ENCODE measurements at regions not wholly inside any gene's neighbourhood (a gene's known extent, or its start where the extent isn't known, plus 50 kb on each side); places are given as distances from the start of the nearest gene placed in this dataset.
"Not testable (repeated sequence)": the region's sequence is repeated elsewhere in the genome, so short reads cannot be mapped to it uniquely, and the experiment has no call there.

DNA sequence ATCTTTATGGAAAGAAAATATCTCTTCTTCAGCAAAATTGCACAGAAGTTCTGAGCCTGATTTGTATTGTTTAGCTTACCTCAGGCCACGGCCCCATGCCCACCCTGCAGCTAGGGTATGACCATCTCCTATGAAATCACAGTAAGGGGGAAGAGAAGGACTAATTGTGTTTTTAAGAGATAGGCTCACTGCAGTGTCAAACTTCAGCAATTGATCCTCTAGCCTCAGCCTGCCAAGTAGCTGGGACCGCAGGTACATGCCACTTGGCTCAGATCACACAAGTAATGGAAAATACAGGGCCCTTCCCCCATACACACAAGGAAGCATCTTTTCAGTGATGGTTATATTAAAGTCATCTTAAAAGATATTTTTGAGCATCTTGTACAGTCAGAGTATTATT is 60.0 kb downstream of the DMAC1 start:
- Mint-ChIP-seq H3K4me3 (no peak overlapping the region), H3K36me3 (ENCODE audit: low read depth) (no peaks in the 10 kb centered on the region), H3K27ac (no peak overlapping the region), H3K9me3 (no peaks in the 10 kb centered on the region), H3K27me3 (no peaks in the 10 kb centered on the region), H3K4me1 (ENCODE audit: low read depth) (no peaks in the 10 kb centered on the region)
- intact Hi-C loops (cut with micrococcal nuclease): no loop called here

DNA sequence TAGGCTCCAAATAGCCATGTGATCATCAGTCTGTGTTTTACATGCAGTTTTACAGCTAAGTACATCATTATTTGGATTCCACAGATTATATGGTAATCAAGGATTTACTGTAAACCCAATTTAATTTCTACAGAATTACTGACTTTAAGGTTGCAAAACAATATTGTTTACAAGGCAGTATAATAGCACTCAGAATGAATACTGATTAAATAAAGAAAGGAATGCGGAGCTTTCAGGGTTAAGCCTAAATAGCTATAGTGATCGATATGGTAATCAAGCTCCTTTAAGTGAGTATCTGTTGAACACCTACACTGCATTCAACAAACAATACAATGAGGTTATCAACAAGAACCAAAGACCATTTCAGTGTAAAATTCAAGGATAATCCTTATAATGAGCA is 64.3 kb downstream of the DMAC1 start:
- Mint-ChIP-seq H3K4me3 (no peak overlapping the region), H3K4me1 (ENCODE audit: low read depth) (no peaks in the 10 kb centered on the region), H3K9me3 (no peaks in the 10 kb centered on the region), H3K27ac (no peak overlapping the region), H3K27me3 (no peaks in the 10 kb centered on the region), H3K36me3 (ENCODE audit: low read depth) (no peaks in the 10 kb centered on the region)
- intact Hi-C loops (cut with micrococcal nuclease): no loop called here

DNA sequence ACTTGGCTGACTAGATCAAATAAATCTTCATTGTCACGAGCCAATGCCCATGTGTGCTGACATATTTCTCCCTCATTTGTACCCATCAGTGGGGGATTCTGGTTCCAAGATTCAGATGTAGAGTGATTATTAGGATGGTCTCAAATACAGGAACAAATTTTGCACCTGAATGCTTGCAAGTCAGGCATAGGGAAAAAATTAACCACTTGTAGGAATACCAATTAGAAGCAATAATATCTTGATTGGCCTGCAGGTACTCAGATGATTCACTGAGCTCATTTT is 69.5 kb downstream of the DMAC1 start:
- Mint-ChIP-seq H3K27me3 (no peaks in the 10 kb centered on the region), H3K36me3 (ENCODE audit: low read depth) (no peaks in the 10 kb centered on the region), H3K4me3 (no peak overlapping the region), H3K9me3 (no peaks in the 10 kb centered on the region), H3K27ac (no peak overlapping the region), H3K4me1 (ENCODE audit: low read depth) (no peaks in the 10 kb centered on the region)
- intact Hi-C loops (cut with micrococcal nuclease): no loop called here

DNA sequence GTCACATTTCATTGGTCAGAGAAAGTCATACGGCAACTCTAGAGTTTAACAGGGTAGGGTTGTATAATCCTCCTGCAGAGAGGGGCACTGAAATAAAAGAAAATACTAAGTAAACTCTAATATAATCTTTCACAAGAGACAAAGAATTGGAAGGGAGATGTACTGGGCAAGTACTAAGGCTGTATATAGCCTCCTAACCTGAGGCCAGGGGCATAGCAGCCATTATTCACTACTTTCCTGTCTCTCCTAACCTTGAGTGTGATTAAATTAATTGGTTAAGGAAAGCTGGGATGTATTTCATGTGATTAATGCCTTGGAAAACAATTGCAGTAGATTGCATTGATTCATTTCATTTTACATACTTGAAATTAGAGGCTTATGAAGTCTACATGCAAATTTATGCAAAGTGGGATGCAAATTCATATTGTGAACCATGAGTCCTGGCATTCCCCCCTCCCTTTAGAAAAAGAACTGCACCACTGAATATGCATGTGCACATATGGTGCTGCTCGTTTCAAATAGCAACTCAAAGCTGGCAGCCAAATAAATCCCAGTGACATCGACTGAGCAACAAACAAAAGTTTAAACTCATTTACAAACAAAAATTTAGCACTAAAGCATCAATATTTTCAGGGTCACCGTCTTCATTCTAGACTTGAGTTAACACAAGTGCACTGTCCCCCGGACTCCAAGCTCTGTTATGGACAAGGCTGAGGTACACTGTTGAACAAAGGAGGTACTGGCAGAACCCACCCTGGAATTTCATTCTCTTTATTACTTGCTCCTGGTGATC is 70.0 kb downstream of the DMAC1 start:
- intact Hi-C loops (cut with micrococcal nuclease): no loop called here
- H3K4me3 Mint-ChIP-seq: no peak overlapping the region
- no peaks in the 10 kb centered on the region for H3K4me1 Mint-ChIP-seq (ENCODE audit: low read depth)
- no peaks in the 10 kb centered on the region for H3K36me3 Mint-ChIP-seq (ENCODE audit: low read depth)
- H3K27me3 Mint-ChIP-seq: no peaks in the 10 kb centered on the region
- H3K9me3 Mint-ChIP-seq: no peaks in the 10 kb centered on the region
- no peak overlapping the region for H3K27ac Mint-ChIP-seq

- Mint-ChIP-seq H3K27ac (no peak overlapping the region), H3K27me3 (no peaks in the 10 kb centered on the region), H3K4me1 (ENCODE audit: low read depth) (no peaks in the 10 kb centered on the region), H3K4me3 (no peak overlapping the region), H3K9me3 (peaks cover 13% of the 10 kb centered on the region), H3K36me3 (ENCODE audit: low read depth) (no peaks in the 10 kb centered on the region)
- intact Hi-C loops (cut with micrococcal nuclease): no loop called here
Measured at GRCh38 chr9:7721291-7721690, 78.3 kb downstream of the DMAC1 start.

DNA sequence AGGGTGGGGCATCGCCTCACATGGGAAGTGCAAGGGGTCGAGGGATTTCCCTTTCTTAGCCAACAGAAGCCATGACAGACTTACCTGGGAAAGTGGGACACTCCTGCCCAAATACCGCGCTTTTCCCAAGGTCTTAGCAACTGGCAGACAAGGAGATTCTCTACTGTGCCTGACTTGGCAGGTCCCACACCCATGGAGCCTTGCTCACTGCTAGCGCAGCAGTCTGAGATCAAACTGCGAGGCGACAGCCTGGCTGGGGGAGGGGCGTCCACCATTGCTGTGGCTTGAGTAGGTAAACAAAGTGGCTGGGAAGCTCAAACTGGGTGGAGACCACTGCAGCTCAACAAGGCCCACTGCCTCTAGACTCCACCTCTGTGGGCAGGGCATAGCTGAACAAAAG is 86.5 kb downstream of the DMAC1 start:
- H3K36me3 Mint-ChIP-seq (ENCODE audit: low read depth); H3K27ac Mint-ChIP-seq; H3K27me3 Mint-ChIP-seq; intact Hi-C loops (cut with micrococcal nuclease); H3K4me1 Mint-ChIP-seq (ENCODE audit: low read depth); H3K4me3 Mint-ChIP-seq: not testable (repeated sequence)
- peaks cover 60% of the 10 kb centered on the region for H3K9me3 Mint-ChIP-seq

GRCh38 chr9:7710686-7711085 is 88.9 kb downstream of the DMAC1 start:
- intact Hi-C loops (cut with micrococcal nuclease): no loop called here
- Mint-ChIP-seq H3K4me1 (ENCODE audit: low read depth) (no peaks in the 10 kb centered on the region), H3K4me3 (no peak overlapping the region), H3K9me3 (peaks cover 41% of the 10 kb centered on the region), H3K27me3 (no peaks in the 10 kb centered on the region), H3K27ac (no peak overlapping the region), H3K36me3 (ENCODE audit: low read depth) (no peaks in the 10 kb centered on the region)

- Mint-ChIP-seq H3K4me3 (no peak overlapping the region), H3K4me1 (ENCODE audit: low read depth) (no peaks in the 10 kb centered on the region), H3K27ac (no peak overlapping the region), H3K27me3 (no peaks in the 10 kb centered on the region), H3K9me3 (peaks cover 23% of the 10 kb centered on the region), H3K36me3 (ENCODE audit: low read depth) (no peaks in the 10 kb centered on the region)
- intact Hi-C loops (cut with micrococcal nuclease): no loop called here
Measured at GRCh38 chr9:7707934-7708333, 91.6 kb downstream of the DMAC1 start.

GRCh38 chr9:7704543-7704942 is 95.0 kb downstream of the DMAC1 start:
- intact Hi-C loops (cut with micrococcal nuclease): no loop called here
- H3K27me3 Mint-ChIP-seq: no peaks in the 10 kb centered on the region
- no peak overlapping the region for H3K27ac Mint-ChIP-seq
- H3K4me3 Mint-ChIP-seq: no peak overlapping the region
- H3K9me3 Mint-ChIP-seq: peaks cover 21% of the 10 kb centered on the region
- no peaks in the 10 kb centered on the region for H3K4me1 Mint-ChIP-seq (ENCODE audit: low read depth)
- no peaks in the 10 kb centered on the region for H3K36me3 Mint-ChIP-seq (ENCODE audit: low read depth)

DNA sequence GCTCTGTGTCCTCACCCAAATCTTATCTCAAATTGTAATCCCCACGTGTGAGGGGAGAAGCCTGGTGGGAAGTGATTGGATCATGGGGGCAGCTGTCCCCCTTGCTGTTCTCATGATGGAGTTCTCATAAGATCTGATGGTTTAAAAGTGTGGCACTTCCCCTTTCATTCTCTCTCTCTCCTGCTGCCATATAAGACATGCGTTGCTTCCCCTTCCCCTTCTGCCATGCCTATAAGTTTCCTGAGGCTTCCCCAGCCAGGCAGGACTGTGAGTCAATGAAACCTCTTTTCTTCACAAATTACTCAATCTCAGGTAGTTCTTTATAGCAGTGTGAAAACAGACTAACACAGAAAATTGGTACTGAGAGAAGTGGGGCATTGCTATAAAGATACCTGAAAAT is 107.7 kb downstream of the DMAC1 start:
- Mint-ChIP-seq H3K9me3 (peaks cover 13% of the 10 kb centered on the region), H3K27ac (no peak overlapping the region), H3K27me3 (no peaks in the 10 kb centered on the region), H3K4me1 (ENCODE audit: low read depth) (no peaks in the 10 kb centered on the region), H3K4me3 (no peak overlapping the region), H3K36me3 (ENCODE audit: low read depth) (no peaks in the 10 kb centered on the region)
- intact Hi-C loops (cut with micrococcal nuclease): no loop called here

DNA sequence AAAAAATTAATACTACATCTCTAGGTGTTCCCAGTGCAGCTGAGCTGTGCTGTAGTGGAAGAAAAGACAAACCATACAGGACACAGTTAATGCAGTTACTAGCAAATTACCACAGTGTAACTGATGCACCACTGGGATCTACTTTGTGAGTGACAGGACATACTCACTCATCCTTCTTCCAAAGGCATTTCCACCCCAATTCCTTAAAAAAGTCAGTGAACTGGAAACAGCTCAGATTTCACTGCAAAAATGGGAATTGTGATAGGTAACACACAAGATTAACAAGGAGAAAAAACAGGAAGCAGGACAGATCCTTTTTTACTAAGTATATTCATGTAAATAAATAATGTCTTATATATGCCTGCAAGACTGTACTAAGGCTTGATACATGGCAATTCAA is 109.6 kb downstream of the DMAC1 start:
- Mint-ChIP-seq H3K27me3 (no peaks in the 10 kb centered on the region), H3K27ac (no peak overlapping the region), H3K36me3 (ENCODE audit: low read depth) (no peaks in the 10 kb centered on the region), H3K9me3 (peaks cover 13% of the 10 kb centered on the region), H3K4me1 (ENCODE audit: low read depth) (no peaks in the 10 kb centered on the region), H3K4me3 (no peak overlapping the region)
- intact Hi-C loops (cut with micrococcal nuclease): no loop called here

DNA sequence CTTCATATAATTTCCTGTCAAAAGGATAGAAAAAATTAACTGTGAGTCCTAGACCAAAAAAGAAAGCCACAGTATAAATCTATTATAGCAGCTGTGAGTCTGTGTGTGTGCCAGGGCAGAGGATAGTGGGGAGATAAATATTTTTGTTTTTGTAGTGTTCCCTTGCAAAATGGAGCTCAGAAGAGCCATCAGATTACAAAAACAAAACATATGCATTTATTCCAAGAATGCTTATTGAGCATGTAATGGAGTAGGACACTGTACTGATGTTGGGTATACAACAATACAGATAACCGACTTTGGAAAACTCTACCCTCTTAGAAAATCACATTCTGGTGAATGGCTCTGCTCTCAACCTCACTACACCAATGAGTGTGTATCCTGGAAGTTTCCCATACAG is 111.0 kb downstream of the DMAC1 start:
- Mint-ChIP-seq H3K27me3 (no peaks in the 10 kb centered on the region), H3K4me3 (no peak overlapping the region), H3K36me3 (ENCODE audit: low read depth) (no peaks in the 10 kb centered on the region), H3K27ac (no peak overlapping the region), H3K4me1 (ENCODE audit: low read depth) (no peaks in the 10 kb centered on the region), H3K9me3 (peaks cover 13% of the 10 kb centered on the region)
- intact Hi-C loops (cut with micrococcal nuclease): no loop called here

- Mint-ChIP-seq H3K36me3 (ENCODE audit: low read depth) (no peaks in the 10 kb centered on the region), H3K4me1 (ENCODE audit: low read depth) (peaks cover 5% of the 10 kb centered on the region), H3K4me3 (no peak overlapping the region), H3K9me3 (peaks cover 9% of the 10 kb centered on the region), H3K27ac (no peak overlapping the region), H3K27me3 (no peaks in the 10 kb centered on the region)
- intact Hi-C loops (cut with micrococcal nuclease): no loop called here
Measured at GRCh38 chr9:7676609-7677156, 122.9 kb downstream of the DMAC1 start.

- no peaks in the 10 kb centered on the region for H3K9me3 Mint-ChIP-seq
- H3K36me3 Mint-ChIP-seq (ENCODE audit: low read depth): no peaks in the 10 kb centered on the region
- H3K4me1 Mint-ChIP-seq (ENCODE audit: low read depth): peaks cover 5% of the 10 kb centered on the region
- no peak overlapping the region for H3K4me3 Mint-ChIP-seq
- intact Hi-C loops (cut with micrococcal nuclease): no loop called here
- H3K27me3 Mint-ChIP-seq: no peaks in the 10 kb centered on the region
- H3K27ac Mint-ChIP-seq: no peak overlapping the region
Measured at GRCh38 chr9:7671847-7672246, 127.7 kb downstream of the DMAC1 start.

DNA sequence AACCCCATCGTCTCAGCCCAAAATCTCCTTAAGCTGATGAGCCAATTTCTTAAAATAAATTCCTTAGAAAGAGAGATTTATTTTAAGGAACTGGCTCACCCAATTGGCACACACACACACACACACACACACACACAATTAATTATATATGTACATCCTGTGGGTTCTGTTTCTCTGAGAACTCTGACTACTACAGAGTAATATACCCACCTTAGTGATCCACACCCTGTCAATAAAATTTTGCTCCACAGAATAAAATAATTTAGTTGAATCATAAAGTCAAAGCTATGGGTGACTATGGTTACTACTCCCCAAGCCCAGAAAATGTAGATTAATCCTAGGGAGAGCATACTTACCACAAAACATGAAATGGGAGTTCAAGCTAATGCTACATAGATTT is 131.0 kb downstream of the DMAC1 start:
- Mint-ChIP-seq H3K36me3 (ENCODE audit: low read depth) (no peaks in the 10 kb centered on the region), H3K4me1 (ENCODE audit: low read depth) (peaks cover 5% of the 10 kb centered on the region), H3K9me3 (no peaks in the 10 kb centered on the region), H3K4me3 (no peak overlapping the region), H3K27ac (no peak overlapping the region), H3K27me3 (no peaks in the 10 kb centered on the region)
- intact Hi-C loops (cut with micrococcal nuclease): no loop called here
